NCI-H1417 treated with DMSO at 0.1 percent for 48 hours (cell line): ENCODE measurements at regions not wholly inside any gene's neighbourhood (a gene's known extent, or its start where the extent isn't known, plus 50 kb on each side); places are given as distances from the start of the nearest gene placed in this dataset.

Experiments
- DNase-seq: peaks from one replicate; lab custom pipeline; 2025; lab: John Stamatoyannopoulos, UW

DNA sequence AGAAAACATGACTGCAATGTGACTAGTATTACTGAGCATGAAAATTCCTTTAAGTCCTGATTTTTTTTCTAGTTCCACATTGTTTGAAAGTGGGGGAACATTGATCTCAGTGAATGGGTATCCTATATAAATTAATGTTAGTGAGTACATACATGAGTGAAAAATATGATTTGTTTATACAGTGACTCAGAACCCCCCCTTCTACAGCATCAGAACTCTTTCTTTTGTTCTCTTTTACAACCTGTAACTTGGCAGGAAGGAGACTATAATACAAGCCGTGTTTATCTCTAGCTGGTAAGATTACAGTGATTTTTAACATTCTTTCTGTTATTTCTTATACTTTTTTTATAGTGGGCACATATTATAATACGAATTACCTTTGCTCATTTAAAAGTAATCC is 384.7 kb downstream of the PDCD6IP start:
- DNase-seq: no peak

DNA sequence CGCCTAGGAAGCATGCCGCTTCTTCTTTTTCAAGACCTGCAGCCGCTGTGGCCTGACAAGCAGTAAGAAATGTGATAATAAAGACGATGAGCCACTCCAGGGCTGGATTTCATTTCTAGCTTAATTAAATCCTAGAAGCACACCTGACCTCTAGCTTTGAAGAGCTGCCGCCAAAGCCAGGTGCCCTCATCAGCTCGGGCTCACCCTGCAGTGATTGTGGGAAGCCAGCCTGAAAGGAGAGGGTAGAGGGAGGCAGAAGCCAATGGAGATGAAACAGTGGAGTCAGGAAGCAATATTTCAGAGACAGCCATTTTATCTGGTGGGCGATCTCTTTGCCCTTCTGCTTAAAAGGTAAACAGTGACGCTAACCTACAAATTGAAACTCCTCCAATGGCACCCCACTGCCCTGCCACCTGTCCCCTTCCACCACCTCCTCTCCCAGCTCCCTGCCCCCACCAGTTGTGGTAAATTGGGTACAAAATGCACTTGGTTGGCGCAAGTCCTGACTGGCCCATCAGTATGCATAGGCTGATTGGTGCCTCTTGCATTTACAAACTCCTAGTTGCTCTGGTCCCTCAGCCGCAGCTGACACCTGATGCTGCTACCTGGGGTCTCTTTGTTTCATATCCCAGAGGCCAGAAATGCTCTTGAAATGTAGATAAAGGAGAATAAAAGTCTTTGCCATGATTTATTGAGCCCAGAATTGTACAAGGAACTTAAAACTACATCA is 385.3 kb downstream of the PDCD6IP start:
- peak; percentile 81 for DNase-seq

DNA sequence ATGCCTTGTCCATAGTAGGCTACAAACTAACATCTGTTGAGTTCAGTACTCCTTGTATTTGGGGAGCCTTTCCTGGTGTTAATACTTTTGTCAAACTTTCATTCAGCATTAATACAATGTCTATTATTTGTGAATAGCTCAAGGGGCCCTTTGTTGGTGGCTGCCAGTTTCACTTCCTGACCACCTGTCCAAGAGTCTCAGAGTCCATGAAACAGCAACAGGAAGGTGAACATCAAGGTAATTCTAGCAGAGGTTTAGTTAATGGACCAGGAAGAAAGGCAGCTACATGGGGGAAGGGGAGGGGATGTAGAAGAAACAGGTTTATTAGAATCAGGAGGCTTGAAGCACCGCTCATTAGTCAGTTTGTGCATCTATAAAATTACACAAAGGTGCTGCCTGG is 386.9 kb downstream of the PDCD6IP start:
- no peak for DNase-seq

DNA sequence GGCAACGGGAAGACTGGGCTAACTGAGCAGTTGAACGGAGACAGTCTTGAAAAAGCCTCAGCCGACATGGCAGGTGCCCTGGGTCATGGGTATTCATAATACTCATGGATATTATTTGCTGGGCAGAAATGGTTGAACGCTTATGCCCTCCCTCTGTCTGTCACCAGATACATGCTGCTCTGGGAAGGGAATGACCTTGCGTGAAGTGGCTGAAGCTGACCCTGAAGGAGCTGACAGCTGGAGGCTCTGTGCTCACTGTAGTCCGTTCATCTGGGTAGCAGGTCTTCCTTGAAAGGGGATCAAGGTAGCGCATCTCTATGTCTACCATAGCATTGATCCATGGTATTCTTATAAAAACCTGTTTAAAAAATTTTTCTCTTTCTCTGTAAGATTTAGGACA is 390.7 kb downstream of the PDCD6IP start:
- no peak for DNase-seq

DNA sequence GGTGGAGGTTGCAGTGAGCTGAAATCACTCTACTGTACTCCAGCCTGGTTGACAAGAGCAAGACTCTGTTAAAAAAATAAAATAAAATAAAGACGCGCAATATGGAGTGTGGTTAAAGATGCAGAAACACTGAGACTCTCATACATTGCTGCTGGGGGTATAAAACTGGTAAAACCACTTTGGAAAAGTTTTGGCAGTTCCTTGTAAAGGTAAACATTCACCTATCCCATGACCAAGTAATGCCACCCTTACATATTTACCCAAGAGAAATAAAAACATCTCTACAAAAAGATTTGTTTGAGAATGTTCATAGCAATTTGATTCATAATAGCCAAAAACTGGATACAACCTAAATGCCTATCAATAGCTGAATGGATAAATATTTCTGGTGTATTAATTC is 398.5 kb downstream of the PDCD6IP start:
- no peak for DNase-seq

GRCh38 chr3:34198309-34198708 is 399.9 kb downstream of the PDCD6IP start:
- DNase-seq: no peak

GRCh38 chr3:34200576-34200975 is 402.1 kb downstream of the PDCD6IP start:
- no peak for DNase-seq

DNA sequence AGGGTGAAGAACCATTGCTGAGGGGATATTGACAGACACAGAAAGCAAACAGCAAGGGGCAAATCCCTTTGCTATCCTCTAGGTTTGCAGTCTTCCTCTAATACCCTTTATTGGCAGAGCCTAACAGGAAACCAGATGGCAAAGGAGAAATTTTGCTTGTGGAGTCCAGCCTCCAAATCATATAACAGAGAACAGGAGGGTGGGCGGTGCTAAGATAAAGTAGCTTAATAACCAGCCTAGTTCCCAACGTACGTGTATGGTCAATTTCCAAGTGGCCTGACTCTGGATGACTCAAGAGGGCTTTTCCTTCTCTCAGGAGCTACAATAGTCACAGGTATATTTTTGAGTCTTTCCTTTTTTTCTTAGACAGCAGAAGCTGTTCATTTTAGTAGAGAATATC is 404.5 kb downstream of the PDCD6IP start:
- DNase-seq: no peak

DNA sequence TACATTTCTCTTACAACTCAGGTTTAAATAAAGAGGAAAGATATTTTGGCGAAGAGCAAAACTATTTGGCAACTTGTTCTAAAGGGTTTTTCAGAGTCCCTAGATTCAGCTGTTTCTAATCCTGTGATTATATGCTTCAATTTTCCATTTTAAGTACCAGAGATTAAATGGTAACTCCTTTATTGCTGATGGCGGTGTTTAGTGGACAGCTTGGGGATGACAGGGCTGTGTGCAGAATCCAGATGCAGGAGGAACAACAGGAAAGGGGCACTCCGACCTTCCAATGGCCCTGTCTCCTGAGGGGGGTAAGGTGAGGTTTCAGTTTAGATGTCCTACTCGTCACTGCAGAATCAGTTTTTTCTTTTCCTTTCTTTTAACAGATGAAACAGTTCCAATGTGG is 405.0 kb downstream of the PDCD6IP start:
- DNase-seq: no peak

DNA sequence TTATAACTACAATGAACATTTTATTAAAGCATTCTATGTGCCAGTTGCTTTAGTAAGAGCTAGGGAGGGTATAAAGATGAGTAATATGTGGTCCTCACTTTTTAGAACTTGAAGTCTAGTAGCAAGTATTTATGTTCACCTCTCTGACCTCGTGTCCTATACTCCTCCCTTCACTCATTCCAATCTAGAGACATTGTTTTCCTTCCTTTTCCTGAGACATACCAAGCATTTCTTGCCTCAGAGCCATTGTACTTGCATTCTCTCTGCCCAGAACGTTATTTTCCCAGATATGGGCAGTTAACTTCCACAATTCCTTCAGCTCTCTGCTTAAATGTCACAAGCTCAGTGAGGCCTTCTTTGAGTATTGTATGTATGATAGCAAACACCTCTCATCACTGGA is 408.6 kb downstream of the PDCD6IP start:
- no peak for DNase-seq

DNA sequence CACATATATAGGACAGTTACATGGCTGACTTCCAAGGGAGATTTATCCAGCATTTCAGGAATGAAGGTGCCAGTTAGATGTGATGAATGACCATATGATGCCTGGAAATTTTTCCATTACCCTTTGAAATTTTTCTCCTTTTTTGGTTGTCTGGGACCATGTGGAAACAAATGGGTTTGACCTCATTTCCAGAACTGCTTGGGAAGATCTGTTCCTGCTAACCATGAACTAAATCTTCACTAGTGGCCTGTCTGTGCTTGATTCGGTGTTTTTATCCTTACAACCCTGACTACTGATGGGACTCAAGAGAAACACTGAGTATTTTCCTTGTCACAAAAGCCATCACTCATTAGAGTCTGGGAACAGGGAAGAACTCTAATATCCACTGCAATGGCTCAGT is 409.4 kb downstream of the PDCD6IP start:
- DNase-seq: no peak

DNA sequence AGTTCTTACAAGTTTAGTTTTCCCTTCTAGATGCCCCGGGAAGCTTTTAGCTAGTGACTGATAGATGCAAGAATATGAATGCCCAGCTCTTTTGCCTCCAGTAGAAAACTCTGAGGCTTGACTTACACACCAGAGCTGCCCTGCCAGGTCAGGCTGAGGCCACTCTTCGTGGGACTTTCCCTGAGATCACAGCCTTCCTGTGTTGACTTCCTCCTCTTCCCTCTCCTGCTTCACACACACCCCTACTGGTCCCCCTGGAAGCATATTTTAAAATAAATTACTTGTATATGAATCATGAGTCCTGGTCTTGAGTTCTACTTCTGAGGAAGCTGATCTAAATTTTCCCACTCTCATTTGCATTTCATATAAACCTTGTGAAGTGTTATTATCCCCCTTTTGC is 413.7 kb downstream of the PDCD6IP start:
- DNase-seq: no peak

GRCh38 chr3:34212656-34213055 is 414.2 kb downstream of the PDCD6IP start:
- no peak for DNase-seq

DNA sequence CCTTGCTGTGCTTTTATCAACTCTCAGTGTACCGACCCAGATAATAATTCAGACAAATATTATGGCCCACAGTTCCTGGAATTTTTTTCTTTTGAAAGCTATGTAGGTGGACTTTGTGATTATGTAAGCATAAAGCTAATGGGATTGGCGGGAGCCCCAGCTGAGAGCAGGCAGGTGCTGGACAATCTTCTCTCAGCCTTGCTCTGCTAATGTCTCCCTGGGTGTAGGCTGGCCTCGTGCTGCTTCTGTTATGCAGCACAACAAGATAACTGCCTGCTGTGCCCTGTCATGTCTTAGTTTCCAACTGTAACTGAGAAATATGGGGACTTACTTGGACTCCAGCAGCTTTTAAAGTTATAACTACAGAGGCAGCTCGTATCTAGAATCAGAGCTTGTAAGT is 415.0 kb downstream of the PDCD6IP start:
- DNase-seq: peak; percentile 49

- no peak for DNase-seq
Measured at GRCh38 chr3:34216711-34217335, 418.4 kb downstream of the PDCD6IP start.

GRCh38 chr3:34218706-34219385 is 420.4 kb downstream of the PDCD6IP start:
- no peak for DNase-seq

DNA sequence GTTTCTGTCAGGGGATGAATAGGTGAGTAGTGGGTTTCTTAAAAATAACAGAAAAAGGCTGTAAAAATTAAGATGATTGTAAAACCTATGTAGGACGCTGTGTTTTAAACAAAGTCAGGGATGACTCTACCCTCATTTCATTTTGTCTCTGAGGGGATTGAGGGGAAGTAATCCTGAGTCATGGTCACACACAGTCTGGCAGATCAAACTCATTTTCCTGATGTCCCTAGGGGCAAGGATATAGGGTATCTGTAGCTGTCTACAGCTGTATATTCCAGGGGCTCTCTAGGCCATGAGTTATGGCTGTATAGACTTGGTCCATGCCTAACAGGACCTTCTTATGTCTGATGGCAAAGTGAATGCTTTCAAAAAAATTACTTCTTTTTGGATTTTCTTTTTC is 421.1 kb downstream of the PDCD6IP start:
- no peak for DNase-seq

DNA sequence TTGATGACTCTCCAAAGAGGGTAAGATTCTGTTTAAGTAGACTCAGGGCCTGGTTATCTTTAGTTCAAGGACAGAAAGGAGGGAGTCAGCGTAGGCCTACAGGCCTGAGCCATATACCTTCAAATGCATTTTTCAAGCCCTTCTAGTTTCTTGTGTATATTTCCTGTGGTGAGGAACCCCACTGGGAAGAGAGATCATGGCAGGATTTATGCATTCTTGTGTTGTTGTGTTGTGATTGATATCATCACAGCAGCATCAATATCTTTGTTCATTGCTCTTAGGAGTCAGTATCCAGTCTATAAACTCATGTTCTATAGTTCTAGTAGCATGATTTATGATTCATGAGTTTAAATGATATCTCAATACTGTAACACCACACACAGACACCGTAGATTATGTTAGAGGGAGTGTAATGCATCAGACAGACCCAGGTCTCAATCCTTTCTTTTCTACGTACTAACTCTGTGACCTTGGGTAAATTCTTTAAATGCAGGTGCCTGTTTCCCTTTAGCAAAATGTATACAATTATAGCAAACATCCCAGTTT is 427.5 kb downstream of the PDCD6IP start:
- DNase-seq: no peak

DNA sequence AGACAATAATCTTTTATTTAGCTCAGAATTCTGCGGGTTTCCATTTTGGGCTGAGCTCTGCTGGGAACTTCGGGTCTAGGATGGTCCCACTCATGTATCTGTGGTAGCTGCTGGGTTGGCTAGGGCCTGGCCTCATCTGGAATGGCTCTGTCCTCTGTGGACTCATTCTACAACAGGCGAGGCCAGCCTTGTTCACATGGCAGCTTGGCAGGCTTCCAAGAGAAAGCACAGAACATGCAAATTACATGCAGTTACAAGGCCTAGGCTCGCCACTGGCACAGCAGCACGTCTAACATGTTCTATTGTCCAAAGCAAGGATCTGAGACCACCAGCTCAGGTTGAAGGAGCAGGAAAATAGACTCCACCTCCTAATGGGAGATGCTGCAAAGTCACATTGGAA is 431.4 kb downstream of the PDCD6IP start:
- DNase-seq: no peak

DNA sequence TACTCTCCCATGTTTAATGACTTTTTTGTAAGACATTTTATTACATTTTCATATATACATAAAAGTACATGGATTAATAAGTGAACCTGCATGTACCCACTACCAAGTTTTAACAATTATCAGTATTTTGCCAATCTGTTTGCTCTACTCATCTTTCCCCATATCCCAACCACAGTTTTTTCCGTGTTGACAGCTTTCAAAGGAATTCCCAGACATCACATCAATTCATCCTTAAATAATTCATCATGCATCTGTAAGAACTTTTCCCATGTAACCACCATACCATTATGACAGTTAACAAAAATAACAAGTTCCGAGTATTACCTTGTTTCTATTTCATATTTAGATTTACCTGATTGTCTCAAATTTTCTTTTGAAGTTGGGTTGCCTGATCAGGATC is 436.7 kb downstream of the PDCD6IP start:
- DNase-seq: no peak

- no peak for DNase-seq
Measured at GRCh38 chr3:34237946-34238345, 439.5 kb downstream of the PDCD6IP start.

- DNase-seq: no peak
Measured at GRCh38 chr3:34238407-34238806, 440.0 kb downstream of the PDCD6IP start.

DNA sequence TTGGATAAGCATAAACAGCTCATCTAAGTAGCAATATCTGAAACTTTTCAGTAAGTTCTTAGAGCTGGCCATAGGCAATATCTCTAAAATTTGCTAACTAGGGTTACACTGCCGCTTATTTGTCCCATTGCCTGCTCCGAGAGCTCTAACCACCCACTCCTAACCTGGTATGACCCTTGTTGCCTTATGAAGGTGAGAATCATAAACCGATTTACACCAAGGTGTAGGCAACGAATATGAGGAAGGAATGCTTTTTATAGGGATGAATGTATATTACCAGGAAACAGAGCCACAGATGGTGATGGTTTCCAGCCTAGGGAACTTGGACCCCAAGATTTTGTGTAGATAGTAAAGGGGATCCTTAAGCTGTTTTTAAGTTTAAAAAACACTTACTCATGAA is 440.9 kb downstream of the PDCD6IP start:
- DNase-seq: no peak
